IMR-90 (cell line): ENCODE measurements at regions not wholly inside any gene's neighbourhood (a gene's known extent, or its start where the extent isn't known, plus 50 kb on each side); places are given as distances from the start of the nearest gene placed in this dataset.

Source experiments
- ATAC-seq: fragments of 200-7000 bp; cut with Tn5 transposase; 2 replicates; pipeline ENCODE4 v1.9.1; 2020; ENCODE audit warnings: low read depth, mild to moderate bottlenecking, moderate library complexity
- BruUV-seq: library from RNA; stranded (reverse); fragments of 400-500 nt; replicated peaks from 2 replicates; lab custom pipeline; 2021; lab: Mats Ljungman, UMichigan
- CTCF ChIA-PET: fragments of 300-600 bp; formaldehyde crosslinking; extraction: SDS; loops from one replicate; lab custom pipeline; 2021; ENCODE audit warnings: antibody characterized with exemption; lab: Yijun Ruan, JAX
- POLR2A ChIA-PET: fragments of 300-600 bp; sonication (Branson Sonifier 250); formaldehyde crosslinking; loops from one replicate; lab custom pipeline; 2022; ENCODE audit warnings: antibody characterized with exemption; ENCODE audit not compliant: unreplicated experiment; lab: Charles Lee
- DNase-seq: peaks from one replicate; pipeline ENCODE4 v3.0.0; 2013
- H2AFZ ChIP-seq: replicated peaks from 2 replicates; pipeline ENCODE3; 2013; ENCODE audit warnings: low read length, mild to moderate bottlenecking; ENCODE audit not compliant: poor library complexity
- H2AK5ac ChIP-seq: 2 replicates; pipeline ENCODE4 v1.6.1; 2013; ENCODE audit warnings: low read depth, low read length, inconsistent platforms
- H2AK9ac ChIP-seq: replicated peaks from 2 replicates; pipeline ENCODE3; 2013; ENCODE audit warnings: mild to moderate bottlenecking, low read depth, low read length, moderate library complexity; ENCODE audit not compliant: poor library complexity
- H2BK120ac ChIP-seq: 2 replicates; pipeline ENCODE4 v1.6.1; 2013; ENCODE audit warnings: low read depth, low read length, inconsistent platforms
- H2BK15ac ChIP-seq: 3 replicates; pipeline ENCODE4 v1.6.1; 2013; ENCODE audit warnings: low read depth, low read length, inconsistent platforms
- H2BK20ac ChIP-seq: 2 replicates; pipeline ENCODE4 v1.6.1; 2013; ENCODE audit warnings: low read depth, mild to moderate bottlenecking, inconsistent platforms, low read length, moderate library complexity
- H2BK5ac ChIP-seq: 2 replicates; pipeline ENCODE4 v1.6.1; 2013; ENCODE audit warnings: mild to moderate bottlenecking, low read depth, low read length, inconsistent platforms; ENCODE audit not compliant: poor library complexity, severe bottlenecking
- H3K14ac ChIP-seq: replicated peaks from 2 replicates; pipeline ENCODE4 v1.6.1; 2013; ENCODE audit warnings: low read depth, low read length, inconsistent platforms
- H3K18ac ChIP-seq: 2 replicates; pipeline ENCODE4 v1.6.1; 2013; ENCODE audit warnings: low read depth, low read length, control low read depth
- H3K23ac ChIP-seq: 2 replicates; pipeline ENCODE4 v1.6.1; 2013; ENCODE audit warnings: low read depth, low read length, inconsistent platforms
- H3K27ac ChIP-seq: 2 replicates; pipeline ENCODE4 v1.5.1; 2013; ENCODE audit warnings: mild to moderate bottlenecking, control low read depth, low read length; ENCODE audit not compliant: insufficient read depth
- H3K27me3 ChIP-seq: 2 replicates; pipeline ENCODE4 v1.6.1; 2013; ENCODE audit warnings: low read length; ENCODE audit not compliant: control insufficient read depth, insufficient read depth
- H3K36me3 ChIP-seq: 2 replicates; pipeline ENCODE4 v1.6.1; 2013; ENCODE audit warnings: low read length, mixed read lengths; ENCODE audit not compliant: control insufficient read depth, insufficient read depth
- H3K4ac ChIP-seq: 2 replicates; pipeline ENCODE4 v1.6.1; 2013; ENCODE audit warnings: low read depth, low read length, inconsistent platforms
- H3K4me1 ChIP-seq: 2 replicates; pipeline ENCODE4 v1.6.1; 2013; ENCODE audit warnings: low read length, mixed read lengths; ENCODE audit not compliant: control insufficient read depth, insufficient read depth
- H3K4me2 ChIP-seq: 2 replicates; pipeline ENCODE4 v1.6.1; 2013; ENCODE audit warnings: low read depth, mild to moderate bottlenecking, control low read depth, low read length, moderate library complexity
- H3K4me3 ChIP-seq: 2 replicates; pipeline ENCODE4 v1.5.1; 2013; ENCODE audit warnings: low read depth, mild to moderate bottlenecking, control low read depth, low read length, moderate library complexity; ENCODE audit not compliant: insufficient read depth
- H3K56ac ChIP-seq: 2 replicates; pipeline ENCODE4 v1.6.1; 2013; ENCODE audit warnings: low read length, inconsistent platforms; ENCODE audit not compliant: insufficient read depth; ENCODE audit errors: extremely low read depth
- H3K79me1 ChIP-seq, 2 experiments: 2 replicates each; pipeline ENCODE4 v1.6.1; 2013; ENCODE audit warnings: low read length in 2 of 2, inconsistent platforms in 1 of 2, low read depth in 1 of 2
- H3K9ac ChIP-seq: 2 replicates; pipeline ENCODE4 v1.6.1; 2013; ENCODE audit warnings: low read depth, low read length, control low read depth
- H3K9me1 ChIP-seq: 2 replicates; pipeline ENCODE4 v1.6.1; 2013; ENCODE audit warnings: low read length, inconsistent platforms; ENCODE audit not compliant: insufficient read depth
- H3K9me3 ChIP-seq: 2 replicates; pipeline ENCODE4 v1.6.1; 2013; ENCODE audit warnings: low read length; ENCODE audit not compliant: control insufficient read depth, insufficient read depth
- H4K20me1 ChIP-seq: 2 replicates; pipeline ENCODE4 v1.6.1; 2013; ENCODE audit warnings: low read length, inconsistent platforms; ENCODE audit not compliant: insufficient read depth
- H4K5ac ChIP-seq: 2 replicates; pipeline ENCODE4 v1.6.1; 2013; ENCODE audit warnings: mild to moderate bottlenecking, low read depth, low read length, control low read depth
- H4K8ac ChIP-seq, 2 experiments: 2 replicates each; pipeline ENCODE4 v1.6.1; 2013; ENCODE audit warnings: low read depth in 2 of 2, low read length in 2 of 2, control low read depth in 1 of 2, inconsistent platforms in 1 of 2
- H4K91ac ChIP-seq: 2 replicates; pipeline ENCODE4 v1.6.1; 2013; ENCODE audit warnings: low read depth, low read length, inconsistent platforms; ENCODE audit not compliant: insufficient read depth
- BHLHE40 ChIP-seq: fragments of 150-350 bp; IDR thresholded peaks from 2 replicates; pipeline ENCODE4 v1.6.1; 2016; ENCODE audit warnings: mild to moderate bottlenecking, low read depth, low read length
- CEBPB ChIP-seq: IDR thresholded peaks from 2 replicates; pipeline ENCODE4 v1.6.1; 2012; ENCODE audit warnings: low read depth, low read length, improper control_type of control experiment
- POLR2A ChIP-seq: IDR thresholded peaks from 2 replicates; pipeline ENCODE4 v1.6.1; 2012; ENCODE audit warnings: mild to moderate bottlenecking, low read depth, low read length
- RCOR1 ChIP-seq: IDR thresholded peaks from 2 replicates; pipeline ENCODE4 v1.6.1; 2012; ENCODE audit warnings: mild to moderate bottlenecking, low read length, improper control_type of control experiment; ENCODE audit not compliant: insufficient replicate concordance
- WGBS, 2 experiments: methylation state at CpG; one replicate each; pipeline versions ENCODE4 v1.1.5 to v1.1.7; 2013; ENCODE audit warnings: missing lambda C conversion rate in 2 of 2; ENCODE audit not compliant: insufficient read length in 1 of 2; ENCODE audit errors: extremely low coverage in 2 of 2; 5-methylcytosine and 5-hydroxymethylcytosine counted together
- dilution Hi-C: fragments of 300-500 bp; cut with HindIII; formaldehyde crosslinking; loops from one replicate; pipeline ENCODE4 v1.14.3; 2018; ENCODE audit warnings: low sequenced_read_pairs; ENCODE audit not compliant: unreplicated experiment
- in situ Hi-C: fragments of 300-500 bp; cut with MboI; formaldehyde crosslinking; loops from 3 replicates; pipeline ENCODE4 v1.14.3; 2019; ENCODE audit warnings: low sequenced_read_pairs, inconsistent platforms, mixed read lengths
- intact Hi-C: fragments of 100-400 bp; cut with micrococcal nuclease; formaldehyde crosslinking; loops from 2 replicates; pipeline ENCODE4 v1.10.0; 2022
- TF ChIP-seq, protein P1 (sequence below): fragments of 150-350 bp; IDR thresholded peaks from 2 replicates; pipeline ENCODE4 v1.6.1; 2016; ENCODE audit warnings: low read depth, mild to moderate bottlenecking, low read length, moderate library complexity, borderline replicate concordance

DNA sequence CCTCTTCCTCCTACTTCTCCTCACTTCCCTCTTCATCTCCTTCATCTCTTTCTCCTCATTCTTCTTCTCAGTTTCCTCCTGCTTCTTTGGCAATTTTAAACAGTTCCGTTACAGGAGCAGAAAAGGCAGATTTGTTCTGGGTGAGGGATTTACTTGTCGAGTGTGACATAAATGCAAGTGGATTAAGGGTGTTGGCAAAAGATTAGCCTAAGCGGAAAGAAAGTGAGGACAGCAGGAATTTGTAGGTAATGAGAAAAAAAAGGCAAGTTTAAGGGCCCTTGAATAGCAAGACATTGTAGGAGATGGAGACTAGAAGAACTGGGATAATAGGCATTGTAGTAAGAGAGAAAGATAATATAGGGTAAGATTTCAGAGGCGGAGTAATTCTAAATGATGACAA, 841.6 kb downstream of the RAPGEF2 start:
- Histone ChIP-seq H3K9ac (no peak overlapping the region), H3K9me3 (no peaks in the 10 kb centered on the region), H3K56ac (no peak overlapping the region), H3K27me3 (no peaks in the 10 kb centered on the region), H2AFZ (no peak overlapping the region), H2AK5ac (no peak overlapping the region), H3K9me1 (no peaks in the 10 kb centered on the region), H3K79me1 (no peaks in the 10 kb centered on the region), H3K27ac (no peak overlapping the region), H3K18ac (no peak overlapping the region), H2BK20ac (no peak overlapping the region), H2AK9ac (no peak overlapping the region), H4K5ac (no peak overlapping the region), H3K4me1 (no peaks in the 10 kb centered on the region), H3K14ac (no peak overlapping the region), H4K20me1 (no peaks in the 10 kb centered on the region), H2BK5ac (no peak overlapping the region), H2BK15ac (no peak overlapping the region), H2BK120ac (no peak overlapping the region), H3K4me3 (no peak overlapping the region), H3K36me3 (no peaks in the 10 kb centered on the region), H3K4me2 (no peak overlapping the region), H4K91ac (no peak overlapping the region), H4K8ac (no peak overlapping the region), H3K4ac (no peak overlapping the region), H3K23ac (no peak overlapping the region)
- POLR2A ChIA-PET, result no interaction called here
- ATAC-seq (no peak), DNase-seq (no peak)
- TF ChIP-seq RCOR1, result no peak
- TF ChIP-seq BHLHE40, result no peak
- TF ChIP-seq CEBPB, result no peak
- TF ChIP-seq POLR2A, result no peak
- TF ChIP-seq, protein P1, sequence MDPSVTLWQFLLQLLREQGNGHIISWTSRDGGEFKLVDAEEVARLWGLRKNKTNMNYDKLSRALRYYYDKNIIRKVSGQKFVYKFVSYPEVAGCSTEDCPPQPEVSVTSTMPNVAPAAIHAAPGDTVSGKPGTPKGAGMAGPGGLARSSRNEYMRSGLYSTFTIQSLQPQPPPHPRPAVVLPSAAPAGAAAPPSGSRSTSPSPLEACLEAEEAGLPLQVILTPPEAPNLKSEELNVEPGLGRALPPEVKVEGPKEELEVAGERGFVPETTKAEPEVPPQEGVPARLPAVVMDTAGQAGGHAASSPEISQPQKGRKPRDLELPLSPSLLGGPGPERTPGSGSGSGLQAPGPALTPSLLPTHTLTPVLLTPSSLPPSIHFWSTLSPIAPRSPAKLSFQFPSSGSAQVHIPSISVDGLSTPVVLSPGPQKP, result no peak
- in situ Hi-C loops, result no loop called here
- intact Hi-C loops, result no loop called here
- WGBS, 2 experiments, result 50% methylated on average over 1 of the region's 4 CpGs; no CpG with 5 or more reads in 1 of the 2 experiments
- CTCF ChIA-PET, result no interaction called here
- dilution Hi-C loops, result no loop called here
- no TSS peak for BruUV-seq
